Activated naive CD8-positive, alpha-beta T cell treated with anti-CD3 and anti-CD28 coated beads, Interleukin-2, amount 50 U/mL, for 24 hours (primary cell): ENCODE measurements at regions not wholly inside any gene's neighbourhood (a gene's known extent, or its start where the extent isn't known, plus 50 kb on each side); places are given as distances from the start of the nearest gene placed in this dataset.
"Not testable (repeated sequence)": the region's sequence is repeated elsewhere in the genome, so short reads cannot be mapped to it uniquely, and the experiment has no call there.

Experiments
- ATAC-seq: fragments of 150-1000 bp; cut with Tn5 transposase; one replicate; pipeline ENCODE4 v1.10.0; 2021
- DNase-seq: peaks from one replicate; pipeline ENCODE4 v3.0.0; 2021
- H3K27ac Mint-ChIP-seq: one replicate; pipeline ENCODE4 v1.8.0; 2021; ENCODE audit warnings: mild to moderate bottlenecking, mixed read lengths
- H3K27me3 Mint-ChIP-seq: one replicate; pipeline ENCODE4 v1.8.0; 2021; ENCODE audit warnings: mixed read lengths
- H3K36me3 Mint-ChIP-seq: one replicate; pipeline ENCODE4 v1.8.0; 2021; ENCODE audit warnings: low read depth, mixed read lengths
- H3K4me1 Mint-ChIP-seq: one replicate; pipeline ENCODE4 v1.8.0; 2021; ENCODE audit warnings: mixed read lengths
- H3K4me3 Mint-ChIP-seq: one replicate; pipeline ENCODE4 v1.8.0; 2021; ENCODE audit warnings: mild to moderate bottlenecking, moderate library complexity, mixed read lengths
- H3K9me3 Mint-ChIP-seq: one replicate; pipeline ENCODE4 v1.8.0; 2021; ENCODE audit warnings: mixed read lengths

DNA sequence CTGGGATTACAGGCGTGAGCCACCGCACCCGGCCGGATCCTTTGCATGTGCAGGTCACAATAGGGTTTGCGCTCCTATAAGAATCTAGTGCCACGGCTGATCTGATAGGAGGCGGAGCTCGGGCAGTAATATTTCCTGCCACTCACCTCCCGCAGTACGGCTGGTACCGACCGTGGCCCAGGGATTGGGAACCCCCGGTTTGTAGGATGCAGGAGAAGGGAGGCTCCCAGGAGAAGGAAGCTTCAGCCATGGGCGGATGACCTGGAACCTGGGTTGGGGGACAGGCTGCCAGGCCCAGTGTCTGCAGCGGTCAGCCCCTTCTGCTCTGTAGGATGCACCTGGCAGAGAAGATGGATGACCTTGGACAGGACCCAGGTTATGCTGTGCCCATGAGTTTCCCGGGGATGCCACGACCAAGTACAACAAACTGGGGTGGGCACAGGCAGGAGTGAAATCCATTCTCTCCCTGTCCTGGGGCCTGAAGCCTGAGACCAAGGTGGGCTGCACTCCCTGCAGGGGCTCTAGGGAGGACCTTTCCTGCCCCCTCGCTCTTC is 818.9 kb downstream of the BRD1 start:
- ATAC-seq: no peak
- H3K4me3 Mint-ChIP-seq: no peak overlapping the region
- H3K27me3 Mint-ChIP-seq: peaks cover 2% of the 10 kb centered on the region
- H3K27ac Mint-ChIP-seq: no peak overlapping the region
- DNase-seq: no peak
- H3K4me1 Mint-ChIP-seq: no peaks in the 10 kb centered on the region
- no peaks in the 10 kb centered on the region for H3K36me3 Mint-ChIP-seq
- H3K9me3 Mint-ChIP-seq: no peaks in the 10 kb centered on the region

- Mint-ChIP-seq H3K27me3 (peaks cover 2% of the 10 kb centered on the region), H3K4me1 (no peaks in the 10 kb centered on the region), H3K4me3 (no peak overlapping the region), H3K27ac (no peak overlapping the region), H3K9me3 (peaks cover 8% of the 10 kb centered on the region), H3K36me3 (no peaks in the 10 kb centered on the region)
- no peak for ATAC-seq
- no peak for DNase-seq
Measured at GRCh38 chr22:49007013-49007653, 820.5 kb downstream of the BRD1 start.

DNA sequence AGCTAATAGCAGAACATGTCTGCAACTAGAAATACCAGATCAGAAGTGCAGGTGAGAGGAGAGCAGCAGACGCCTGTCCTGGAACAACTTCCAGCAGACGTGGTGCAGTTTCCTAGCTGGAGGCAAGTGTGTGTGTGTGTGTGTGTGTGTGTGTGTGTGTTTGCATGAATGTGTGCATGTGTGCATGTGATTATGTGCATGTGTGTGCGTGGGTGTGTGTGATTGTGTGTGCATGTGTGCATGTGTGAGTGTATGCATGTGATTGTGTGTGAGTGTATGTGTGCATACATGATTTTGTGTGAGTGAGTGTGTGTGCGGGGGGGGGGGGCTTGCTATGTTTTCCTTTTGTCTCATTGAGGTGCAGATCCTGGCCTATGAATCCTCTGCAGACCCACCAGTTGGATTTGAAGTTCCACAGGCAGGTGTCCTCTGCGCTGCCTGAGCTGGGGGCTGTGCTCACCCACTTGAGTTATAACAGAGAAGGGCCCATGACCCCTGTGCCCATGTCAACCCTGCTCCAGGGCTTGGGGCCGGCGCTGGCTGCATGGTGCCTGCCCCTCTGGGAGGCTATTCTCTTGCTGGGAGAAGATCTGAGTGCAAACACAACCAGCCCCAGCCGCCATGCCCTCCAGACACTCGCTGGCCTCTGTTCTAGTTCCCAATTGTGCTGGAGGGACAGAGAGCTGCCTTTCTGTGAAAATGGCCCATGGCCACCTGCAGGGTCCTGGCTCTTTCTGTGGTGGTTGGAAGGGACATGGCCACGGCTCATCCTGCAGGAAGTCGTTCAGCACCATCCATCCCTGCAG is 821.3 kb downstream of the BRD1 start:
- Mint-ChIP-seq H3K4me3 (no peak overlapping the region), H3K27me3 (peaks cover 2% of the 10 kb centered on the region), H3K36me3 (no peaks in the 10 kb centered on the region)

DNA sequence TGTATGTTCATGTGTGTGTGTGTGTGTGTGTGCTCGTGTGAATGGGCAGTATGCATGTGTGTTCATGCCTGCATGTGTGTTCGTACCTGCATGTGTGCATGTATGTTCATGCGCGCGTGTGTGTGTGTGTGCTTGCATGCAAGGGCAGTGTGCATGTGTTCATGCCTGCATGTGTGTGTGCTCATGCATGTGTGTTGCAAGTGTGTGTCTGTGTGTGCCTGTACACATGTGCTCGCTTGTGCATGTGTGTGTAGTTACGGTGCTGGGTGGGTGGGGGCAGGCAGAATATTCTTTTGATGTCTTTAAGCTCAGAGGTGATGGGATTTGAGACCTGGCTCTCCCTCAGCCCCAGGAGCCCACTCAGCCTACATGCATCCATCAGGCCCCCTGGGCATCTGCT is 822.1 kb downstream of the BRD1 start:
- DNase-seq (no peak), ATAC-seq (no peak)
- Mint-ChIP-seq H3K4me1 (no peaks in the 10 kb centered on the region), H3K4me3 (no peak overlapping the region), H3K27me3 (peaks cover 2% of the 10 kb centered on the region), H3K9me3 (peaks cover 14% of the 10 kb centered on the region), H3K36me3 (no peaks in the 10 kb centered on the region), H3K27ac (no peak overlapping the region)

More for the DNA sequence above, 821.3 kb downstream of the BRD1 start:
- H3K27ac Mint-ChIP-seq: no peak overlapping the region
- ATAC-seq (no peak), DNase-seq (no peak)
- no peaks in the 10 kb centered on the region for H3K4me1 Mint-ChIP-seq
- H3K9me3 Mint-ChIP-seq: peaks cover 13% of the 10 kb centered on the region

DNA sequence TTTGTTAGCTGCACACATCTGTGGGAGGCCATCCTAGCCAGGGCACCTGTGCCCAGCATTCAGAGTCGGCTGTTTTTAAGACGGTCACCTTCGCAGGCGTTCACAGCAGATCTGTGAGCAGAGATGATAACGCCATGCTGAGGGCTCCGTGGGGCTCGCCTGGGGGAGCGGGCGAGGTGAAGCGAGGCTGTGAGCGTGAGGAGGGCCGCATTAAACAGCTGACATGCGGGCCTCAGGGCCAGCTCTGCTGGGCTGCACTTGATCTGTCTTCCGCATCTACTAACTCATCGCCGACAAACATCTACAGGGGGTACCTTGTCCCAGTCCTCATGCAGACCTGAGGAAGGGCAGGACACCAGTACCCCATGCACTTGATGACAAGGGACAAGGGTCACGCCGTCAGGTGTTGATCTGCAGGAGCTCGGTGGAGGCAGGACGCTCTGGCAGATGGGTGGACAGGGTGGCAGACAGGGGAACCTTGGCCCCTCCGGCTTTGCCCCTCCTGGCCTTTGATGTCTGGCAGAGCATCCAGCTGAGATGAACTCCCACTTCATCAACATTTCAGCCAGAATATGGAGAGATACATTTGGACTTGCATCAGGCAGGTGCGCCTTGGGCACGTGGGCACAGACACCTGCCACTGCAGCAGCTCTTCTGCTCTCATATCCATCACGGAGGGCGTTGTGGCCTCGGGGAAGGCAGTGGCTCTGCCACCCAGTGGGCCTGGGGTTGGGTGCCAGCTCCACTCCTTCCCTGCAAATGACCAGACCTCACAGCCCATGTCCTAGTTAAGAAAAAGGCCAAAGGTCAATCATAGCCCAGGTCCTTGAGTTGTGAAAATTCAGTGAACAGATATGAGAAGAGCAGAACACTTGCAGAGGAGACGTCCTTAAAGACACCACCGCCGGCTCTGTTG is 822.9 kb downstream of the BRD1 start:
- Mint-ChIP-seq H3K9me3 (peaks cover 18% of the 10 kb centered on the region), H3K27me3 (peaks cover 2% of the 10 kb centered on the region), H3K27ac (no peak overlapping the region), H3K4me1 (no peaks in the 10 kb centered on the region), H3K4me3 (no peak overlapping the region), H3K36me3 (no peaks in the 10 kb centered on the region)
- ATAC-seq (no peak), DNase-seq (no peak)

DNA sequence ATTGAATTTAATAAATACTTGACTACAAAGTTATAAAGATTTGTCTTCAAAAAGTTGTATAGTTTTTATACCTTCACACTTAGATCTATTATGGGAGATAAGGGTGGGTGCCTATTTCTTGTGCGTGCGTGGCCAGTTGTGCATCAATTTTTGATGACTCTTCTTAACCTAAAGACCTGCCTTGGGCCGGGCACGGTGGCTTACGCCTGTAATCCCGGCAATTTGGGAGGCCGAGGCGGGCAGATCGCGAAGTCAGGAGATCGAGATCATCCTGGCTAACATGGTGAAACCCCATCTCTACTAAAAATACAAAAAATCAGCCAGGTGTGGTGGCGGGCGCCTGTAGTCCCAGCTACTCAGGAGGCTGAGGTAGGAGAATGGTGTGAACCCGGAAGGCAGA is 830.1 kb downstream of the BRD1 start:
- Mint-ChIP-seq H3K27me3 (peaks cover 20% of the 10 kb centered on the region), H3K9me3 (peaks cover 13% of the 10 kb centered on the region)
- H3K4me3 Mint-ChIP-seq, H3K4me1 Mint-ChIP-seq, H3K36me3 Mint-ChIP-seq, H3K27ac Mint-ChIP-seq, DNase-seq, ATAC-seq: not testable (repeated sequence)

GRCh38 chr22:48993655-48994054 is 834.0 kb downstream of the BRD1 start:
- Mint-ChIP-seq H3K4me3 (no peak overlapping the region), H3K4me1 (no peaks in the 10 kb centered on the region), H3K27ac (no peak overlapping the region), H3K36me3 (no peaks in the 10 kb centered on the region), H3K9me3 (peaks cover 8% of the 10 kb centered on the region), H3K27me3 (peaks cover 27% of the 10 kb centered on the region)
- ATAC-seq (no peak), DNase-seq (no peak)

DNA sequence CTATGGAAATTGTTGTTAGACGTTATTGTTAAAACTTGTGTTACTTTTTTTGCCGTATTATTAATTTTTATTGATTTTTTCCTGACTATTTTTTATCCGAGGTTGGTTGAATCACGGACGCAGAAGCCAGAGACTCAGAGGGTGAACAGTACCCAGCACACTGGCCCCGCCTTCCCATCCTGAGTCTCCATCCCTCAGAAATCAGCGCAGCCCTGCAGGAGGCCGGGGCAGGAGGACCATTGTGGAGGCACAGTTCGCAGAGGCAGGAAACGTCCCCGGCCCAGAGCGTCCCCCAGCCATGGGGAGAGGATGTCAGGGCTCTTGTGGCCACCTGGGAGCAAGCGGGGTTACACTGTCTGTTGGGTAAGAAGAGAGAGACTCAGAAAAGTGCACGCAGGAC is 843.0 kb downstream of the BRD1 start:
- no peak for DNase-seq
- Mint-ChIP-seq H3K4me3 (no peak overlapping the region), H3K9me3 (peaks cover 6% of the 10 kb centered on the region), H3K4me1 (no peaks in the 10 kb centered on the region), H3K27ac (no peak overlapping the region), H3K27me3 (peaks cover 8% of the 10 kb centered on the region), H3K36me3 (no peaks in the 10 kb centered on the region)
- no peak for ATAC-seq

GRCh38 chr22:48982321-48982905 is 845.3 kb downstream of the BRD1 start:
- H3K4me3 Mint-ChIP-seq: no peak overlapping the region
- H3K27ac Mint-ChIP-seq: no peak overlapping the region
- no peaks in the 10 kb centered on the region for H3K4me1 Mint-ChIP-seq
- ATAC-seq: no peak
- DNase-seq: no peak
- H3K27me3 Mint-ChIP-seq: peaks cover 11% of the 10 kb centered on the region
- no peaks in the 10 kb centered on the region for H3K36me3 Mint-ChIP-seq
- peaks cover 6% of the 10 kb centered on the region for H3K9me3 Mint-ChIP-seq

GRCh38 chr22:48981371-48982061 is 846.2 kb downstream of the BRD1 start:
- DNase-seq (no peak), ATAC-seq (no peak)
- H3K36me3 Mint-ChIP-seq: no peaks in the 10 kb centered on the region
- no peak overlapping the region for H3K27ac Mint-ChIP-seq
- H3K27me3 Mint-ChIP-seq: peaks cover 11% of the 10 kb centered on the region
- no peak overlapping the region for H3K4me3 Mint-ChIP-seq
- peaks cover 6% of the 10 kb centered on the region for H3K9me3 Mint-ChIP-seq
- no peaks in the 10 kb centered on the region for H3K4me1 Mint-ChIP-seq

GRCh38 chr22:48980918-48981317 is 846.8 kb downstream of the BRD1 start:
- Mint-ChIP-seq H3K36me3 (no peaks in the 10 kb centered on the region), H3K4me1 (no peaks in the 10 kb centered on the region), H3K27me3 (peaks cover 13% of the 10 kb centered on the region), H3K27ac (no peak overlapping the region), H3K4me3 (no peak overlapping the region), H3K9me3 (peaks cover 6% of the 10 kb centered on the region)
- DNase-seq (no peak), ATAC-seq (no peak)

GRCh38 chr22:48980409-48980808 is 847.3 kb downstream of the BRD1 start:
- ATAC-seq: no peak
- H3K4me1 Mint-ChIP-seq: no peaks in the 10 kb centered on the region
- no peak for DNase-seq
- no peak overlapping the region for H3K27ac Mint-ChIP-seq
- peaks cover 15% of the 10 kb centered on the region for H3K27me3 Mint-ChIP-seq
- H3K36me3 Mint-ChIP-seq: no peaks in the 10 kb centered on the region
- H3K9me3 Mint-ChIP-seq: peaks cover 5% of the 10 kb centered on the region
- H3K4me3 Mint-ChIP-seq: no peak overlapping the region

GRCh38 chr22:48979482-48979881 is 848.2 kb downstream of the BRD1 start:
- Mint-ChIP-seq H3K27ac (no peak overlapping the region), H3K4me1 (no peaks in the 10 kb centered on the region), H3K9me3 (no peaks in the 10 kb centered on the region), H3K4me3 (no peak overlapping the region), H3K36me3 (no peaks in the 10 kb centered on the region), H3K27me3 (peaks cover 12% of the 10 kb centered on the region)
- DNase-seq (no peak), ATAC-seq (no peak)
